Activated naive CD8-positive, alpha-beta T cell treated with anti-CD3 and anti-CD28 coated beads, Interleukin-2, amount 10 ng/mL, durations not matched to agents 7 days and 5 days (primary cell): ENCODE measurements at regions not wholly inside any gene's neighbourhood (a gene's known extent, or its start where the extent isn't known, plus 50 kb on each side); places are given as distances from the start of the nearest gene placed in this dataset.

Experiments
- ATAC-seq: fragments of 150-1000 bp; cut with Tn5 transposase; one replicate; pipeline ENCODE4 v1.10.0; 2021; ENCODE audit warnings: low read depth, moderate library complexity
- POLR2A ChIA-PET: fragments of 350-600 bp; sonication (Branson Sonifier 250); formaldehyde crosslinking; loops from one replicate; lab custom pipeline; 2021; ENCODE audit warnings: antibody characterized with exemption; lab: Charles Lee
- DNase-seq: peaks from one replicate; pipeline ENCODE4 v3.0.0; 2021
- H3K27ac Mint-ChIP-seq: one replicate; pipeline ENCODE4 v1.8.0; 2022; ENCODE audit warnings: mild to moderate bottlenecking, mixed read lengths
- H3K27me3 Mint-ChIP-seq: one replicate; pipeline ENCODE4 v1.8.0; 2022; ENCODE audit warnings: mild to moderate bottlenecking, moderate library complexity, mixed read lengths
- H3K36me3 Mint-ChIP-seq: one replicate; pipeline ENCODE4 v1.8.0; 2021; ENCODE audit warnings: mild to moderate bottlenecking, mixed read lengths
- H3K4me1 Mint-ChIP-seq: one replicate; pipeline ENCODE4 v1.8.0; 2021; ENCODE audit warnings: mixed read lengths
- H3K4me3 Mint-ChIP-seq: one replicate; pipeline ENCODE4 v1.8.0; 2022; ENCODE audit warnings: mild to moderate bottlenecking, moderate library complexity, mixed read lengths
- H3K9me3 Mint-ChIP-seq: one replicate; pipeline ENCODE4 v1.8.0; 2021; ENCODE audit warnings: mixed read lengths

GRCh38 chr9:89764217-89764616 is 159.4 kb downstream of the GADD45G start:
- peaks cover 15% of the 10 kb centered on the region for H3K27me3 Mint-ChIP-seq
- POLR2A ChIA-PET, result no interaction called here
- peak overlapping the region; percentile 11 for H3K27ac Mint-ChIP-seq
- H3K36me3 Mint-ChIP-seq, result peaks cover 2% of the 10 kb centered on the region
- ATAC-seq, result no peak
- H3K9me3 Mint-ChIP-seq, result peaks cover 2% of the 10 kb centered on the region
- H3K4me3 Mint-ChIP-seq, result no peak overlapping the region
- no peak for DNase-seq
- H3K4me1 Mint-ChIP-seq, result no peaks in the 10 kb centered on the region

- no peak for ATAC-seq
- no peak overlapping the region for H3K4me3 Mint-ChIP-seq
- H3K27ac Mint-ChIP-seq, result no peak overlapping the region
- no peaks in the 10 kb centered on the region for H3K4me1 Mint-ChIP-seq
- POLR2A ChIA-PET, result no interaction called here
- peaks cover 2% of the 10 kb centered on the region for H3K36me3 Mint-ChIP-seq
- DNase-seq, result no peak
- H3K27me3 Mint-ChIP-seq, result peaks cover 14% of the 10 kb centered on the region
- H3K9me3 Mint-ChIP-seq, result peaks cover 2% of the 10 kb centered on the region
These were observed 160.6 kb downstream of the GADD45G start for GRCh38 chr9:89765211-89765946.

- Mint-ChIP-seq H3K4me1 (peaks cover 5% of the 10 kb centered on the region), H3K4me3 (no peak overlapping the region), H3K36me3 (peaks cover 2% of the 10 kb centered on the region), H3K27ac (no peak overlapping the region), H3K27me3 (peaks cover 8% of the 10 kb centered on the region), H3K9me3 (peaks cover 2% of the 10 kb centered on the region)
- DNase-seq (no peak), ATAC-seq (no peak)
- POLR2A ChIA-PET, result no interaction called here
These were observed 162.2 kb downstream of the GADD45G start for GRCh38 chr9:89766991-89767390.

- POLR2A ChIA-PET, result no interaction called here
- ATAC-seq (no peak), DNase-seq (no peak)
- H3K36me3 Mint-ChIP-seq, result peaks cover 2% of the 10 kb centered on the region
- peaks cover 8% of the 10 kb centered on the region for H3K27me3 Mint-ChIP-seq
- H3K4me3 Mint-ChIP-seq, result no peak overlapping the region
- H3K4me1 Mint-ChIP-seq, result peaks cover 5% of the 10 kb centered on the region
- peaks cover 2% of the 10 kb centered on the region for H3K9me3 Mint-ChIP-seq
- H3K27ac Mint-ChIP-seq, result no peak overlapping the region
These were observed 163.2 kb downstream of the GADD45G start for GRCh38 chr9:89768051-89768450.

- Mint-ChIP-seq H3K27ac (no peak overlapping the region), H3K36me3 (peaks cover 2% of the 10 kb centered on the region), H3K27me3 (peaks cover 8% of the 10 kb centered on the region), H3K4me3 (no peak overlapping the region), H3K9me3 (peaks cover 2% of the 10 kb centered on the region), H3K4me1 (peaks cover 5% of the 10 kb centered on the region)
- POLR2A ChIA-PET, result no interaction called here
- no peak for ATAC-seq
- no peak for DNase-seq
These were observed 163.8 kb downstream of the GADD45G start for GRCh38 chr9:89768650-89769071.

GRCh38 chr9:89770531-89771174 is 165.8 kb downstream of the GADD45G start:
- DNase-seq (no peak), ATAC-seq (no peak)
- Mint-ChIP-seq H3K9me3 (peaks cover 2% of the 10 kb centered on the region), H3K4me3 (no peak overlapping the region), H3K27me3 (peaks cover 3% of the 10 kb centered on the region), H3K36me3 (no peaks in the 10 kb centered on the region), H3K27ac (no peak overlapping the region), H3K4me1 (peaks cover 5% of the 10 kb centered on the region)
- POLR2A ChIA-PET, result no interaction called here

- Mint-ChIP-seq H3K4me1 (peaks cover 5% of the 10 kb centered on the region), H3K27me3 (peaks cover 6% of the 10 kb centered on the region), H3K4me3 (no peak overlapping the region), H3K9me3 (peaks cover 2% of the 10 kb centered on the region), H3K27ac (peak overlapping the region; percentile 30), H3K36me3 (no peaks in the 10 kb centered on the region)
- no peak for ATAC-seq
- POLR2A ChIA-PET, result no interaction called here
- no peak for DNase-seq
These were observed 166.4 kb downstream of the GADD45G start for GRCh38 chr9:89771205-89771604.

- POLR2A ChIA-PET, result no interaction called here
- H3K4me3 Mint-ChIP-seq, result no peak overlapping the region
- no peak overlapping the region for H3K27ac Mint-ChIP-seq
- H3K9me3 Mint-ChIP-seq, result no peaks in the 10 kb centered on the region
- no peaks in the 10 kb centered on the region for H3K36me3 Mint-ChIP-seq
- DNase-seq, result no peak
- peaks cover 5% of the 10 kb centered on the region for H3K4me1 Mint-ChIP-seq
- ATAC-seq, result no peak
- peaks cover 3% of the 10 kb centered on the region for H3K27me3 Mint-ChIP-seq
These were observed 168.4 kb downstream of the GADD45G start for GRCh38 chr9:89773170-89773569.

- H3K27ac Mint-ChIP-seq, result no peak overlapping the region
- no peak for DNase-seq
- H3K4me1 Mint-ChIP-seq, result peaks cover 5% of the 10 kb centered on the region
- peaks cover 14% of the 10 kb centered on the region for H3K27me3 Mint-ChIP-seq
- no peaks in the 10 kb centered on the region for H3K36me3 Mint-ChIP-seq
- no peak overlapping the region for H3K4me3 Mint-ChIP-seq
- no peak for ATAC-seq
- POLR2A ChIA-PET, result no interaction called here
- no peaks in the 10 kb centered on the region for H3K9me3 Mint-ChIP-seq
These were observed 170.1 kb downstream of the GADD45G start for GRCh38 chr9:89774858-89775370.

- no peak for ATAC-seq
- Mint-ChIP-seq H3K36me3 (no peaks in the 10 kb centered on the region), H3K27ac (no peak overlapping the region), H3K27me3 (peaks cover 15% of the 10 kb centered on the region), H3K4me1 (peaks cover 3% of the 10 kb centered on the region), H3K4me3 (no peak overlapping the region), H3K9me3 (no peaks in the 10 kb centered on the region)
- no peak for DNase-seq
- POLR2A ChIA-PET, result no interaction called here
These were observed 170.8 kb downstream of the GADD45G start for GRCh38 chr9:89775641-89776040.

- ATAC-seq, result no peak
- no peaks in the 10 kb centered on the region for H3K36me3 Mint-ChIP-seq
- H3K4me1 Mint-ChIP-seq, result peaks cover 2% of the 10 kb centered on the region
- H3K27ac Mint-ChIP-seq, result no peak overlapping the region
- no peak for DNase-seq
- POLR2A ChIA-PET, result no interaction called here
- peaks cover 15% of the 10 kb centered on the region for H3K27me3 Mint-ChIP-seq
- H3K4me3 Mint-ChIP-seq, result no peak overlapping the region
- no peaks in the 10 kb centered on the region for H3K9me3 Mint-ChIP-seq
These were observed 172.1 kb downstream of the GADD45G start for GRCh38 chr9:89776795-89777525.

- Mint-ChIP-seq H3K9me3 (no peaks in the 10 kb centered on the region), H3K36me3 (no peaks in the 10 kb centered on the region), H3K4me3 (no peak overlapping the region), H3K27ac (no peak overlapping the region), H3K27me3 (peaks cover 17% of the 10 kb centered on the region), H3K4me1 (peaks cover 7% of the 10 kb centered on the region)
- no peak for DNase-seq
- POLR2A ChIA-PET, result no interaction called here
- no peak for ATAC-seq
These were observed 172.7 kb downstream of the GADD45G start for GRCh38 chr9:89777544-89777943.
